ENCODE measurements at regions not wholly inside any gene's neighbourhood (a gene's known extent, or its start where the extent isn't known, plus 50 kb on each side); places are given as distances from the start of the nearest gene placed in this dataset.

DNA sequence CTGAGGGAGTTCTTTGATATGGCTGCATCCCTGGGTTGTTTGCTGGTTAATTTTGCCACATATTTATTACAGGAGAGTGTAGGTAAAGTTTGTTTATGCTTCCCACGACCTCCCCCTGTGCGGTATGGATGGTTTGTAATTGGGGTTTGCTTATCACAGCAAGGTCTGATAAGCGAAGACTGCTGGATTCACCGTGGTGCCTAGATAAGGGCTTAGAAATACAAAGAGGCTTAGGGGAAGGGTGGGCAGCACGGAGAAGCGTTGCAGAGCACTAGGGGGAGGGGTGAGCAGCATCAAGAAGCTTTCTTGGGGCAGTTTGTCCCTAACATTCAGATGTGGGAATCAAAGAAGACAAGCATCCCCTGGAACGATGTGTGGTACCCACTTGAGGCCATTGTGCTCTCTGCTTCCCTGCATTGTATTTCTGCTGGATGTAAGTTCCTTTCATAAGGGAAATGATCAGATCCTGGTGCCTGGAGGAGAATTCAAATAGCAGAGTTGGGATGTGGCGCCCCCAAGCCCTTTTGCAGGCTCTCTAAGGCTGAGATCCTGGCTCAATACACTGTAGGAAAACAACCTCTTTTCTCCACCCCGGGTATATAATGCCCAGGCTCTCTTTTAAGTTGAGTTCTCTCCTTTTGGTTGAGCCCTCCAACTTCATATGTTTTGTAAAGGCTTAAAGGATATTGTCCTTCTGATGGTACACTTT is 598.1 kb upstream of the ADGRL4 start:
- Histone ChIP-seq H3K4me1 (ENCODE audit: control insufficient read depth in 2 of 2, insufficient read depth in 2 of 2, low read length in 1 of 2) (no peaks in the 10 kb centered on the region), H3K4me3 (ENCODE audit: low read depth in 1 of 2, low read length in 2 of 2) (no peak overlapping the region), H3K9me3 (ENCODE audit: control insufficient read depth in 2 of 2, insufficient read depth in 1 of 2, low read depth in 1 of 2, low read length in 1 of 2) (no peaks in the 10 kb centered on the region), H3K36me3 (ENCODE audit: control insufficient read depth in 2 of 2, insufficient read depth in 2 of 2, low read length in 1 of 2) (no peaks in the 10 kb centered on the region), H3K27me3 (ENCODE audit: control insufficient read depth in 1 of 2, insufficient read depth in 2 of 2, low read length in 2 of 2) (no peaks in the 10 kb centered on the region), H3K27ac (ENCODE audit: low read depth in 2 of 2, low read length in 1 of 2) (no peak overlapping the region)
- WGBS, 2 donors = 34 to 37% methylated on average over 9 of the region's 9 CpGs

DNA sequence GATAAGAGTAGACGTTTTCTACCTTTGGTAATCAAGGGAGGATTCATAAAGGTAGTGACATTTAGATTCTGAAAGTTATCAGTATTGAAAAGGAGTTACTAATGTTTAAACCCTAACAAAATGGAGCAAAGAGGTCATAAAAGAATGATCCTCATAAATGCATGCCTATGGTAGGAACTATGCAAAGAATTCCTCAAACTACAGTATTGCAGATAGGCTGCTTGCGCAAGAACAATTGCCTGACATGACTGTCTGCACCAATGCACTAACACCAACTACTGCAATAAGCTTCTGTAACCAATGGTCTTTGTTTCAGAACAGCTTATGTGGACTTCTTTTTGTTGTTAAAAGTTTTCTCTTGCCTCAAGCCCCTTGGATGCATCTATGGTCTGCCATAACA is 597.3 kb upstream of the ADGRL4 start:
- no peak overlapping the region for H3K27ac ChIP-seq (ENCODE audit: low read depth in 2 of 2, low read length in 1 of 2)
- WGBS, 2 donors = 74 to 79% methylated on average over 2 of the region's 2 CpGs

DNA sequence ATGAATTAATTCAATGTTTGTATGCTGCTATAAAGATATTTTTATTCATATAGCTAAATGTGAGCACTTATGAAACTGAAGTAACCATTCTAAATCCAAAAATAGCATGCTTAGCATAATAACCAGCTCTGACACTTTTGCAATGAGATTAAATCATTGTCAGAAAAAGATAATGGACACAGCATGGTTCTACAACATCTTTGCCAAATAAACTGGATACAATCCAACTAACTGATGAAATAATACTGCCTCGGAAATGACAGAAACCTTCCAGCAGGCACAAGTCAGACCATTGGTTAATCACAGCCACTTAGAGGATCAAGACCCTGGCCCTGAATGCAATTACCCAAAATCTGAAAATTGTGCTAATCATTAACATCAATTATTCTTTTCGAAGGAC is 592.7 kb upstream of the ADGRL4 start:
- no peak overlapping the region for H3K4me3 ChIP-seq (ENCODE audit: low read depth in 1 of 2, low read length in 2 of 2)
- H3K27me3 ChIP-seq (ENCODE audit: control insufficient read depth in 1 of 2, insufficient read depth in 2 of 2, low read length in 2 of 2) = no peaks in the 10 kb centered on the region
- no peak overlapping the region for H3K27ac ChIP-seq (ENCODE audit: low read depth in 2 of 2, low read length in 1 of 2)
- WGBS, 2 donors = 74 to 76% methylated on average over 2 of the region's 2 CpGs
- H3K4me1 ChIP-seq (ENCODE audit: control insufficient read depth in 2 of 2, insufficient read depth in 2 of 2, low read length in 1 of 2) = no peaks in the 10 kb centered on the region
- no peaks in the 10 kb centered on the region for H3K9me3 ChIP-seq (ENCODE audit: control insufficient read depth in 2 of 2, insufficient read depth in 1 of 2, low read depth in 1 of 2, low read length in 1 of 2)
- no peaks in the 10 kb centered on the region for H3K36me3 ChIP-seq (ENCODE audit: control insufficient read depth in 2 of 2, insufficient read depth in 2 of 2, low read length in 1 of 2)

More for the DNA sequence above, 597.3 kb upstream of the ADGRL4 start:
- Histone ChIP-seq H3K9me3 (ENCODE audit: control insufficient read depth in 2 of 2, insufficient read depth in 1 of 2, low read depth in 1 of 2, low read length in 1 of 2) (no peaks in the 10 kb centered on the region), H3K4me3 (ENCODE audit: low read depth in 1 of 2, low read length in 2 of 2) (no peak overlapping the region), H3K4me1 (ENCODE audit: control insufficient read depth in 2 of 2, insufficient read depth in 2 of 2, low read length in 1 of 2) (no peaks in the 10 kb centered on the region), H3K36me3 (ENCODE audit: control insufficient read depth in 2 of 2, insufficient read depth in 2 of 2, low read length in 1 of 2) (no peaks in the 10 kb centered on the region), H3K27me3 (ENCODE audit: control insufficient read depth in 1 of 2, insufficient read depth in 2 of 2, low read length in 2 of 2) (no peaks in the 10 kb centered on the region)

DNA sequence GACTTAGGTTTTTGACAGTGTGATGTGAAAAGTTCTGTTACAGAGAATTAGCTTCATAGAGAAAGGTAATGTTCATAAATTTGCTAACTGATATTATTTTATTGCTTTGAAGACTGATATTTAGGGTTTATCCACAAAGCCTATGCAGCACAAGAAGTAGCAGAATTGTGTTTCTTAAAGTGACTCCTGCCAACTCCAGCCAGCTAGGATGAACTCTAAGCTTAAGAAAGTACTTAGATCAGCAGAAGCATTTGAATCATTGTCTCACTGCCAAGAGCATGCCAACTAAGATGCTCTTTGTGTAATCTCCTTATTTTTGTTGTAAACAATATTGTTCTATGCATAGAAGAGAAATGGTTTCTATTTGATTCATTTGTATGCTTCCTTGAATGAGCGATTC is 589.4 kb upstream of the ADGRL4 start:
- no peak overlapping the region for H3K4me3 ChIP-seq (ENCODE audit: low read depth in 1 of 2, low read length in 2 of 2)
- H3K4me1 ChIP-seq (ENCODE audit: control insufficient read depth in 2 of 2, insufficient read depth in 2 of 2, low read length in 1 of 2) = no peaks in the 10 kb centered on the region
- H3K36me3 ChIP-seq (ENCODE audit: control insufficient read depth in 2 of 2, insufficient read depth in 2 of 2, low read length in 1 of 2) = no peaks in the 10 kb centered on the region
- no peak overlapping the region for H3K27ac ChIP-seq (ENCODE audit: low read depth in 2 of 2, low read length in 1 of 2)
- H3K9me3 ChIP-seq (ENCODE audit: control insufficient read depth in 2 of 2, insufficient read depth in 1 of 2, low read depth in 1 of 2, low read length in 1 of 2) = peaks cover 0 to 3% of the 10 kb centered on the region in 2 donors
- 79 to 87% methylated on average over 1 of the region's 1 CpG for WGBS, 2 donors
- H3K27me3 ChIP-seq (ENCODE audit: control insufficient read depth in 1 of 2, insufficient read depth in 2 of 2, low read length in 2 of 2) = no peaks in the 10 kb centered on the region

DNA sequence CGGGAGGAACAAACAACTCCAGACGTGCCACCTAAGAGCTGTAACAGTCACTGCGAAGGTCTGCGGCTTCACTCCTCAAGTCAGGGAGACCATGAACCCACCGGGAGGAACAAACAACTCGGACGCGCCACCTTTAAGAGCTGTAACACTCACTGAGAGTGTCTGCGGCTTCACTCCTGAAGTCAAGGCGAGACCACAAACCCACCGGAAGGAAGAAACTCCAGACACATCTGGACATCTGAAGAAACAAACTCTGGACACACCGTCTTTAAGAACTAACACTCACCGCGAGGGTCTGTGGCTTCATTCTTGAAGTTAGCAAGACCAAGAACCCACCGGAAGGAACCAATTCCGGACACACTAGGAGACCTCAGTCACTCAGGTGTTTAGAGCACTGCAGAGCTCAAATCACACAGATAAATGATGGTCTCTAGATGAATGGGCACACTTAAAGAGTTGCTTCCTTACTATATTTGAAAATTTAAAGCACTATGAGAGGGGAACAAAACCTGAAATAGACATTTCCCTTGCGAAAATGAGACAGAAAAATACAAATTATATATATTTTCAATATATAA is 587.7 kb upstream of the ADGRL4 start:
- H3K27ac ChIP-seq (ENCODE audit: low read depth in 2 of 2, low read length in 1 of 2) = no peak overlapping the region
- H3K36me3 ChIP-seq (ENCODE audit: control insufficient read depth in 2 of 2, insufficient read depth in 2 of 2, low read length in 1 of 2) = no peaks in the 10 kb centered on the region
- peaks cover 0 to 3% of the 10 kb centered on the region in 2 donors for H3K9me3 ChIP-seq (ENCODE audit: control insufficient read depth in 2 of 2, insufficient read depth in 1 of 2, low read depth in 1 of 2, low read length in 1 of 2)
- H3K27me3 ChIP-seq (ENCODE audit: control insufficient read depth in 1 of 2, insufficient read depth in 2 of 2, low read length in 2 of 2) = no peaks in the 10 kb centered on the region
- H3K4me3 ChIP-seq (ENCODE audit: low read depth in 1 of 2, low read length in 2 of 2) = no peak overlapping the region
- 86% methylated on average over 17 of the region's 17 CpGs for WGBS, 2 donors
- no peaks in the 10 kb centered on the region for H3K4me1 ChIP-seq (ENCODE audit: control insufficient read depth in 2 of 2, insufficient read depth in 2 of 2, low read length in 1 of 2)

DNA sequence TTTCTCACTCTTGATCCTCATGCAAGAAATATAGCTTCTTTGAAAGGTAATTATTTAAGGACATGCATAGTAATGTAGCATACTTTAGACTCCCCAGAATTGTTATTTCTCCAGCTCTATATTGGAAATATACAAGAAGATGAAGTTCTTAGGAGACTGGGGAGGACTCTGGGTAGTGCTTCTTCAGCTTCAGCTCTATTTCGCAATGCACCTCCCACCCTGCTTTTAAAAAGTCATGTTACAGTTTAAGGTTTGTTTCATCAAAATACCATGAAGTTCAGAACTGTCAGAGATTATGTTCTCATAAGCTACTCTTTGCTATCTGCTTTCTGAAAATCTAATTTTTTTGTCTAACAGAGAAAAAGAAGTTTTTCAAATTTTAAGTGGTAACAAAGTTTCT is 586.2 kb upstream of the ADGRL4 start:
- H3K27ac ChIP-seq (ENCODE audit: low read depth in 2 of 2, low read length in 1 of 2) = no peak overlapping the region
- peaks cover 0 to 3% of the 10 kb centered on the region in 2 donors for H3K9me3 ChIP-seq (ENCODE audit: control insufficient read depth in 2 of 2, insufficient read depth in 1 of 2, low read depth in 1 of 2, low read length in 1 of 2)
- H3K4me1 ChIP-seq (ENCODE audit: control insufficient read depth in 2 of 2, insufficient read depth in 2 of 2, low read length in 1 of 2) = no peaks in the 10 kb centered on the region
- H3K4me3 ChIP-seq (ENCODE audit: low read depth in 1 of 2, low read length in 2 of 2) = no peak overlapping the region
- H3K27me3 ChIP-seq (ENCODE audit: control insufficient read depth in 1 of 2, insufficient read depth in 2 of 2, low read length in 2 of 2) = no peaks in the 10 kb centered on the region
- 93 to 97% methylated on average over 1 of the region's 1 CpG for WGBS, 2 donors
- no peaks in the 10 kb centered on the region for H3K36me3 ChIP-seq (ENCODE audit: control insufficient read depth in 2 of 2, insufficient read depth in 2 of 2, low read length in 1 of 2)

DNA sequence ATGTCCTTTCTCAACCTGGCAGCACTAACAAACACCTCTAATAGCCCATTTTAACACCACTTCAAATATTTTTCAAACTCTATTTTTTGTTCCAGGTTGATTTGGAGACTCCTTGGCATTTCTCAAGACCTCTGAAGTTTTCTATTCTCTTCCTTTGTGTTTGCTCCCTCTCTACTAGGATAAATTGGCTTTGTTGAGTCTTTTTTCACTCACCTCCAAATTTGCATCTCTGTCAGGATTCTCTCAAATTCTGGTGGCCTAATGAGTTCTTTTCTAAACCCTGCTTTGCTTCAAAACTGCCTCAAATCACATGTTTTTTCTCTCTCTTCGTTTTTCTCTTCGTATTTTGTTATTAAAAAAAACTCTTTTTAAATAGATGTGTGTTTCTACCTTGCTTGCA is 582.2 kb upstream of the ADGRL4 start:
- 43 to 66% methylated on average over 2 of the region's 2 CpGs for WGBS, 2 donors

DNA sequence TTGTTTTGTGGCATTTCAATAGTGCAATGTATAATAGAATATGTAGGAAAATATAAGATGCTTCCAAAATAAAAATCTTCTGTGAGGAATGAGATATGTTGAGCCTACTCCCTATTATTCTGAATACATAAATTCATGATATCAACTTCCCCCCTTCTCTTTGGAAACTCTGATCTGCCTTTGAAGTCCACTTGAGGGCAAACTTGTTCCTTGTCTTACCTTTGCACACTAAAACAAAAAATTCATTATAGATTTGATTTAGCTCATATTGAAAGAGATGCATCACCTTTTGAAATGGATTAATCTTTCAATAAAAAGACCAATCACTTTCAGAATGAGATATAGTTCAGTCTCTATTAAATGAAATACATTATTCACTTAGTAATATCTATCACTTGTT is 580.7 kb upstream of the ADGRL4 start:
- Histone ChIP-seq H3K36me3 (ENCODE audit: control insufficient read depth in 2 of 2, insufficient read depth in 2 of 2, low read length in 1 of 2) (no peaks in the 10 kb centered on the region), H3K9me3 (ENCODE audit: control insufficient read depth in 2 of 2, insufficient read depth in 1 of 2, low read depth in 1 of 2, low read length in 1 of 2) (peaks cover 0 to 3% of the 10 kb centered on the region in 2 donors), H3K27ac (ENCODE audit: low read depth in 2 of 2, low read length in 1 of 2) (no peak overlapping the region), H3K27me3 (ENCODE audit: control insufficient read depth in 1 of 2, insufficient read depth in 2 of 2, low read length in 2 of 2) (no peaks in the 10 kb centered on the region), H3K4me1 (ENCODE audit: control insufficient read depth in 2 of 2, insufficient read depth in 2 of 2, low read length in 1 of 2) (no peaks in the 10 kb centered on the region), H3K4me3 (ENCODE audit: low read depth in 1 of 2, low read length in 2 of 2) (no peak overlapping the region)

More for the DNA sequence above, 582.2 kb upstream of the ADGRL4 start:
- no peak overlapping the region for H3K4me3 ChIP-seq (ENCODE audit: low read depth in 1 of 2, low read length in 2 of 2)
- H3K4me1 ChIP-seq (ENCODE audit: control insufficient read depth in 2 of 2, insufficient read depth in 2 of 2, low read length in 1 of 2) = no peaks in the 10 kb centered on the region
- H3K27me3 ChIP-seq (ENCODE audit: control insufficient read depth in 1 of 2, insufficient read depth in 2 of 2, low read length in 2 of 2) = no peaks in the 10 kb centered on the region
- H3K36me3 ChIP-seq (ENCODE audit: control insufficient read depth in 2 of 2, insufficient read depth in 2 of 2, low read length in 1 of 2) = no peaks in the 10 kb centered on the region
- H3K27ac ChIP-seq (ENCODE audit: low read depth in 2 of 2, low read length in 1 of 2) = no peak overlapping the region
- H3K9me3 ChIP-seq (ENCODE audit: control insufficient read depth in 2 of 2, insufficient read depth in 1 of 2, low read depth in 1 of 2, low read length in 1 of 2) = peaks cover 0 to 4% of the 10 kb centered on the region in 2 donors

DNA sequence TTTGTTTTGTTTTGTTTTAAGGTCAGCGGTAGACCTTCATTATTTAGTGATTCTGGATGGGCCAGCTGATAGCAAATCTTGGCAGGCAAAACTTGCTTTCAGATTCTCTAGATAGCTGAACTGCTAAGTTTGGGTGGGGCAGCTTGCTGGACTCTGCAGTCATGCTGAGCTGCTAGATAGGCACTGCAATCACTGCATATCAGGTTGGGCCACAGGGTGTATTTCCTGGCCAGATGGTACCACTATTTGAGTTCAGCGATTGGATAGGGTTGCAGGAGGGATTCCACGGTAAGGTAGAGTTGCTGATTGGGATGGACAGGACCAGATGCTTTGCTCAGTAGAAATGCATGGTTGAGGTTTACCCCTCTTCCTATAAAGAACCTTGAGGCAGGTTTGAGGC is 579.3 kb upstream of the ADGRL4 start:
- no peaks in the 10 kb centered on the region for H3K4me1 ChIP-seq (ENCODE audit: control insufficient read depth in 2 of 2, insufficient read depth in 2 of 2, low read length in 1 of 2)
- H3K36me3 ChIP-seq (ENCODE audit: control insufficient read depth in 2 of 2, insufficient read depth in 2 of 2, low read length in 1 of 2) = no peaks in the 10 kb centered on the region
- H3K27me3 ChIP-seq (ENCODE audit: control insufficient read depth in 1 of 2, insufficient read depth in 2 of 2, low read length in 2 of 2) = no peaks in the 10 kb centered on the region
- no peak overlapping the region for H3K4me3 ChIP-seq (ENCODE audit: low read depth in 1 of 2, low read length in 2 of 2)
- no peak overlapping the region for H3K27ac ChIP-seq (ENCODE audit: low read depth in 2 of 2, low read length in 1 of 2)
- WGBS, 2 donors = 85 to 90% methylated on average over 3 of the region's 3 CpGs
- H3K9me3 ChIP-seq (ENCODE audit: control insufficient read depth in 2 of 2, insufficient read depth in 1 of 2, low read depth in 1 of 2, low read length in 1 of 2) = peaks cover 0 to 3% of the 10 kb centered on the region in 2 donors

DNA sequence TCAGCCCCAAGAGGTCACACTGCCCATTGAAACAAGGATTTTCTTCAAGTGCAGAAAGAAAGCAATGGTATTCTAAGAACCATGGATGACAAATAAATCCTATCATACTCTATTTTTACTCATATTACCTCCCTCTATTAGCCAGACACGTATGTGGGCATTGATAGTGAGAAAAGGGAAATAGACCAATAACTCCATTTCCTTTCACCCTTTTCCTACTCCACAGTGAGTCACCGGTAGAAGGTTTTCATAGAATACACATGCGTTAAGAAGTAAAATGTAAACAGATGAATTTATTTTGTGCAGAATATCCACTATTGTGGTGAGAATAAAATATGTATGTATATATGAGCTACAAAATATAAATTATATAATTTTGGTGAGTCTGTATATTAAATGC is 568.9 kb upstream of the ADGRL4 start:
- H3K9me3 ChIP-seq (ENCODE audit: control insufficient read depth in 2 of 2, insufficient read depth in 1 of 2, low read depth in 1 of 2, low read length in 1 of 2) = no peaks in the 10 kb centered on the region
- H3K4me3 ChIP-seq (ENCODE audit: low read depth in 1 of 2, low read length in 2 of 2) = no peak overlapping the region
- H3K36me3 ChIP-seq (ENCODE audit: control insufficient read depth in 2 of 2, insufficient read depth in 2 of 2, low read length in 1 of 2) = no peaks in the 10 kb centered on the region
- no peaks in the 10 kb centered on the region for H3K27me3 ChIP-seq (ENCODE audit: control insufficient read depth in 1 of 2, insufficient read depth in 2 of 2, low read length in 2 of 2)
- 56 to 65% methylated on average over 3 of the region's 3 CpGs for WGBS, 2 donors
- no peak overlapping the region for H3K27ac ChIP-seq (ENCODE audit: low read depth in 2 of 2, low read length in 1 of 2)
- no peaks in the 10 kb centered on the region for H3K4me1 ChIP-seq (ENCODE audit: control insufficient read depth in 2 of 2, insufficient read depth in 2 of 2, low read length in 1 of 2)

Measured in esophagus (tissue), 2 donors.